H9 (cell line): ENCODE measurements at regions not wholly inside any gene's neighbourhood (a gene's known extent, or its start where the extent isn't known, plus 50 kb on each side); places are given as distances from the start of the nearest gene placed in this dataset.

ENCODE experiments used
- DNase-seq: peaks from one replicate; pipeline ENCODE4 v3.0.0-alpha.2; 2017
- H2AFZ ChIP-seq: one replicate; pipeline ENCODE4 v1.6.1; 2013; ENCODE audit warnings: mild to moderate bottlenecking, low read length, control low read depth, moderate library complexity
- H2AK5ac ChIP-seq: 2 replicates; pipeline ENCODE4 v1.6.1; 2013; ENCODE audit warnings: low read length, control low read depth, mixed read lengths; ENCODE audit not compliant: insufficient read length
- H2BK120ac ChIP-seq: one replicate; pipeline ENCODE4 v1.6.1; 2013; ENCODE audit warnings: low read depth, mild to moderate bottlenecking, low read length, control low read depth, inconsistent platforms; ENCODE audit not compliant: poor library complexity, severe bottlenecking
- H2BK12ac ChIP-seq: 2 replicates; pipeline ENCODE4 v1.6.1; 2013; ENCODE audit warnings: low read length, control low read depth, mixed read lengths, low read depth; ENCODE audit not compliant: insufficient read length
- H2BK15ac ChIP-seq: 2 replicates; pipeline ENCODE4 v1.6.1; 2013; ENCODE audit warnings: low read depth, low read length, control low read depth
- H2BK20ac ChIP-seq: one replicate; pipeline ENCODE4 v1.6.1; 2013; ENCODE audit warnings: low read depth, mild to moderate bottlenecking, low read length, control low read depth, inconsistent platforms; ENCODE audit not compliant: poor library complexity, severe bottlenecking
- H2BK5ac ChIP-seq: 2 replicates; pipeline ENCODE4 v1.6.1; 2013; ENCODE audit warnings: low read length, control low read depth, mixed read lengths; ENCODE audit not compliant: insufficient read length
- H3K14ac ChIP-seq: 2 replicates; pipeline ENCODE4 v1.6.1; 2013; ENCODE audit warnings: low read length, control low read depth; ENCODE audit not compliant: insufficient read depth
- H3K18ac ChIP-seq: 2 replicates; pipeline ENCODE4 v1.6.1; 2013; ENCODE audit warnings: low read depth, mild to moderate bottlenecking, mixed read lengths, low read length, control low read depth; ENCODE audit not compliant: insufficient read length
- H3K23ac ChIP-seq: 2 replicates; pipeline ENCODE4 v1.6.1; 2013; ENCODE audit warnings: low read length, control low read depth, mixed read lengths, low read depth; ENCODE audit not compliant: insufficient read length
- H3K23me2 ChIP-seq: 2 replicates; pipeline ENCODE4 v1.6.1; 2013; ENCODE audit warnings: low read depth, mild to moderate bottlenecking, mixed read lengths, low read length, control low read depth; ENCODE audit not compliant: insufficient read length, poor library complexity, severe bottlenecking
- H3K27ac ChIP-seq: 2 replicates; pipeline ENCODE4 v1.5.1; 2013; ENCODE audit warnings: low read length, control low read depth, mixed read lengths, low read depth; ENCODE audit not compliant: insufficient read length
- H3K27me3 ChIP-seq: 2 replicates; pipeline ENCODE4 v1.6.1; 2013; ENCODE audit warnings: low read length, control low read depth, inconsistent platforms; ENCODE audit not compliant: insufficient read depth
- H3K4ac ChIP-seq: 2 replicates; pipeline ENCODE4 v1.6.1; 2013; ENCODE audit warnings: low read depth, mild to moderate bottlenecking, control low read depth, inconsistent platforms, low read length, moderate library complexity
- H3K4me1 ChIP-seq: 2 replicates; pipeline ENCODE4 v1.6.1; 2013; ENCODE audit warnings: low read length, control low read depth, inconsistent platforms; ENCODE audit not compliant: insufficient read depth
- H3K4me2 ChIP-seq: 2 replicates; pipeline ENCODE4 v1.6.1; 2013; ENCODE audit warnings: low read length, control low read depth, mixed read lengths; ENCODE audit not compliant: insufficient read length, insufficient read depth
- H3K56ac ChIP-seq: 2 replicates; pipeline ENCODE4 v1.6.1; 2013; ENCODE audit warnings: low read depth, mild to moderate bottlenecking, mixed read lengths, low read length, control low read depth; ENCODE audit not compliant: insufficient read length
- H3K79me1 ChIP-seq: 2 replicates; pipeline ENCODE4 v1.6.1; 2013; ENCODE audit warnings: low read depth, mild to moderate bottlenecking, moderate library complexity, low read length, control low read depth, inconsistent platforms; ENCODE audit not compliant: insufficient read depth, poor library complexity, severe bottlenecking
- H3K79me2 ChIP-seq: 2 replicates; pipeline ENCODE4 v1.6.1; 2013; ENCODE audit warnings: low read length, control low read depth, inconsistent platforms; ENCODE audit not compliant: insufficient read depth
- H3K9ac ChIP-seq: 2 replicates; pipeline ENCODE4 v1.6.1; 2013; ENCODE audit warnings: low read length, control low read depth, mixed read lengths; ENCODE audit not compliant: insufficient read length; ENCODE audit errors: extremely low read depth
- H3K9me3 ChIP-seq: one replicate; pipeline ENCODE4 v1.6.1; 2013; ENCODE audit warnings: low read depth, low read length, inconsistent platforms; ENCODE audit not compliant: control insufficient read depth
- H3T11ph ChIP-seq: one replicate; pipeline ENCODE4 v1.6.1; 2013; ENCODE audit warnings: mild to moderate bottlenecking, low read length, control low read depth, inconsistent platforms
- H4K20me1 ChIP-seq: one replicate; pipeline ENCODE4 v1.6.1; 2013; ENCODE audit not compliant: control insufficient read depth, insufficient read length, insufficient read depth
- H4K5ac ChIP-seq: 2 replicates; pipeline ENCODE4 v1.6.1; 2013; ENCODE audit warnings: low read depth, mild to moderate bottlenecking, mixed read lengths, low read length, control low read depth; ENCODE audit not compliant: insufficient read length
- H4K8ac ChIP-seq: replicated peaks from 2 replicates; pipeline ENCODE4 v1.6.1; 2013; ENCODE audit warnings: low read length, control low read depth, mixed read lengths, low read depth; ENCODE audit not compliant: insufficient read length
- H4K91ac ChIP-seq: 2 replicates; pipeline ENCODE4 v1.6.1; 2013; ENCODE audit warnings: low read depth, mild to moderate bottlenecking, moderate library complexity, mixed read lengths, low read length, control low read depth; ENCODE audit not compliant: insufficient read length
- H3K27ac Mint-ChIP-seq, 3 experiments: 2 replicates in 2 of 3; 3 replicates in 1 of 3; pipeline ENCODE4 v1.8.0; 2020 to 2021; ENCODE audit warnings: mixed read lengths in 3 of 3, mild to moderate bottlenecking in 1 of 3, moderate library complexity in 1 of 3
- H3K27me3 Mint-ChIP-seq: 2 replicates; pipeline ENCODE4 v1.8.0; 2021; ENCODE audit warnings: low read depth, mild to moderate bottlenecking, moderate library complexity, mixed read lengths
- H3K36me3 Mint-ChIP-seq, 3 experiments: 2 replicates in 2 of 3; 3 replicates in 1 of 3; pipeline ENCODE4 v1.8.0; 2020 to 2021; ENCODE audit warnings: low read depth in 3 of 3, mixed read lengths in 3 of 3; ENCODE audit not compliant: insufficient read depth in 1 of 3
- H3K4me1 Mint-ChIP-seq, 2 experiments: 2 replicates each; pipeline ENCODE4 v1.8.0; 2020; ENCODE audit warnings: mixed read lengths in 2 of 2
- H3K4me3 Mint-ChIP-seq, 2 experiments: 2 replicates in 1 of 2; 3 replicates in 1 of 2; pipeline ENCODE4 v1.8.0; 2020 to 2021; ENCODE audit warnings: mild to moderate bottlenecking in 2 of 2, mixed read lengths in 2 of 2, moderate library complexity in 1 of 2
- H3K9me3 Mint-ChIP-seq, 2 experiments: 2 replicates in 1 of 2; 3 replicates in 1 of 2; pipeline ENCODE4 v1.8.0; 2020; ENCODE audit warnings: mild to moderate bottlenecking in 2 of 2, mixed read lengths in 2 of 2, moderate library complexity in 1 of 2
- WGBS: extraction: QIAGEN DNeasy Blood & Tissue Kit; methylation state at CpG from one replicate; pipeline ENCODE4 v1.1.7; 2013; ENCODE audit warnings: missing lambda C conversion rate, low lambda C conversion rate, mixed read lengths; ENCODE audit not compliant: insufficient read length; ENCODE audit errors: extremely low coverage; 5-methylcytosine and 5-hydroxymethylcytosine counted together
- TF ChIP-seq, protein P1 (sequence below): fragments of 200-600 bp; sonication (generic); conservative IDR thresholded peaks from 3 replicates; pipeline ENCODE4 v1.8.0; 2021; ENCODE audit warnings: antibody characterized with exemption, mild to moderate bottlenecking

DNA sequence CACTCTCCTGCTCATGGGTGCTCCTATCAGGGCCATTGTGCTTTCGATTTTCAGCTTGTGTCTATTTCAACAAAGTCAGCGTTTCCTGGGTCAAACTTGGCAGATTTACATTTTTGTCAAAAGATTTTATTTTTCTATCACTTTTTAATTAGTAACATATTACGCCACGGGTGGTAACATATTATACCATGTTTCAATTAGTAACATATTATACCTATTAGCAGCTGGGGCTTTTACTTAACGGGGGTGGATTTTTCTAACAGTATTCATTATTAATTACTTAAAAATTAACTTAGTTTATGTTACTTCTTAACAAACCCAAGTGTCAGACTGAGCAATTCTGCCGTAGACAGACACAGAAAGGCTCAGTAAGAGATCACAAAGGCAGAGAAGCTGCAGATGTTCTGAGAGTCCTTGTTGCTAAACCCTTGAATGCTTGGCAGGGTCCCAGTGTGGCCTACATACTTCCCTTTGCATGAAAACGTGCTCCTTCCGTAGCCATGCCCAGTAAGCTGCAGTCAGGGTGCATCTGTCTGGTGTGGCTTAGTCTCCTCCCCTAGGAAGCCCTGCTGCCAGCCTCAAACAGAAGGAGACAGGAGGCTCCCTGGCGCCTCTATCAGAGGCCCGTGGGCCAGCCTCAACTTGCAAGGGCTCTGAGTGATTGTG is 263.1 kb upstream of the CXCL12 start:
- H3K79me1 ChIP-seq = no peaks in the 10 kb centered on the region
- TF ChIP-seq, protein P1, sequence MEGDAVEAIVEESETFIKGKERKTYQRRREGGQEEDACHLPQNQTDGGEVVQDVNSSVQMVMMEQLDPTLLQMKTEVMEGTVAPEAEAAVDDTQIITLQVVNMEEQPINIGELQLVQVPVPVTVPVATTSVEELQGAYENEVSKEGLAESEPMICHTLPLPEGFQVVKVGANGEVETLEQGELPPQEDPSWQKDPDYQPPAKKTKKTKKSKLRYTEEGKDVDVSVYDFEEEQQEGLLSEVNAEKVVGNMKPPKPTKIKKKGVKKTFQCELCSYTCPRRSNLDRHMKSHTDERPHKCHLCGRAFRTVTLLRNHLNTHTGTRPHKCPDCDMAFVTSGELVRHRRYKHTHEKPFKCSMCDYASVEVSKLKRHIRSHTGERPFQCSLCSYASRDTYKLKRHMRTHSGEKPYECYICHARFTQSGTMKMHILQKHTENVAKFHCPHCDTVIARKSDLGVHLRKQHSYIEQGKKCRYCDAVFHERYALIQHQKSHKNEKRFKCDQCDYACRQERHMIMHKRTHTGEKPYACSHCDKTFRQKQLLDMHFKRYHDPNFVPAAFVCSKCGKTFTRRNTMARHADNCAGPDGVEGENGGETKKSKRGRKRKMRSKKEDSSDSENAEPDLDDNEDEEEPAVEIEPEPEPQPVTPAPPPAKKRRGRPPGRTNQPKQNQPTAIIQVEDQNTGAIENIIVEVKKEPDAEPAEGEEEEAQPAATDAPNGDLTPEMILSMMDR = no peak
- no peak for DNase-seq

More for the DNA sequence above, 263.1 kb upstream of the CXCL12 start:
- Histone ChIP-seq H2AFZ (no peak overlapping the region), H2BK5ac (no peak overlapping the region), H2BK15ac (no peak overlapping the region), H2AK5ac (no peak overlapping the region), H3K9me3 (no peaks in the 10 kb centered on the region), H3K79me2 (no peaks in the 10 kb centered on the region), H3K4ac (no peak overlapping the region), H3K4me1 (no peaks in the 10 kb centered on the region), H4K5ac (no peak overlapping the region), H4K91ac (no peak overlapping the region), H3K23ac (no peak overlapping the region), H3K27ac (no peak overlapping the region), H3K18ac (no peak overlapping the region), H4K8ac (no peak overlapping the region), H2BK12ac (no peak overlapping the region), H3K9ac (no peak overlapping the region), H4K20me1 (no peaks in the 10 kb centered on the region), H3K14ac (no peak overlapping the region), H2BK120ac (no peak overlapping the region), H3K23me2 (no peaks in the 10 kb centered on the region), H3K27me3 (no peaks in the 10 kb centered on the region), H3T11ph (no peak overlapping the region), H3K4me2 (no peak overlapping the region), H2BK20ac (no peak overlapping the region), H3K56ac (no peak overlapping the region)
- no peak overlapping the region; a peak in 1 of 7 replicates for H3K27ac Mint-ChIP-seq
- no CpG with 5 or more reads among the region's 10 CpGs for WGBS
- no peaks in the 10 kb centered on the region for H3K4me1 Mint-ChIP-seq
- peaks cover 2 to 4% of the 10 kb centered on the region in 2 experiments; a peak in 1 of 5 replicates for H3K9me3 Mint-ChIP-seq
- H3K4me3 Mint-ChIP-seq = no peak overlapping the region
- peaks cover 2% of the 10 kb centered on the region; the same call in 1 of the 2 replicates for H3K27me3 Mint-ChIP-seq
- H3K36me3 Mint-ChIP-seq = peaks cover 0 to 9% (median 0%) of the 10 kb centered on the region in 3 experiments; a peak in 1 of 7 replicates
